Mesodermal cell (in vitro differentiated cells): ENCODE measurements at regions not wholly inside any gene's neighbourhood (a gene's known extent, or its start where the extent isn't known, plus 50 kb on each side); places are given as distances from the start of the nearest gene placed in this dataset.
"Not testable (repeated sequence)": the region's sequence is repeated elsewhere in the genome, so short reads cannot be mapped to it uniquely, and the experiment has no call there.

Experiments used
- H3K27ac ChIP-seq: 2 replicates; pipeline ENCODE4 v1.7.0; 2013; ENCODE audit warnings: mild to moderate bottlenecking, low read depth, low read length, moderate library complexity; ENCODE audit not compliant: severe bottlenecking
- H3K36me3 ChIP-seq: 2 replicates; pipeline ENCODE4 v1.7.1; 2013; ENCODE audit warnings: mild to moderate bottlenecking, low read length, moderate library complexity; ENCODE audit not compliant: control insufficient read depth, insufficient read depth
- H3K4me1 ChIP-seq: one replicate; pipeline ENCODE4 v1.7.1; 2013; ENCODE audit warnings: mild to moderate bottlenecking, low read length; ENCODE audit not compliant: insufficient read depth, control insufficient read depth, poor library complexity, severe bottlenecking
- H3K4me3 ChIP-seq: 2 replicates; pipeline ENCODE4 v1.7.0; 2013; ENCODE audit warnings: low read length, control low read depth, mild to moderate bottlenecking; ENCODE audit not compliant: insufficient read depth, poor library complexity, severe bottlenecking; ENCODE audit errors: extremely low read depth
- H3K9me3 ChIP-seq: 2 replicates; pipeline ENCODE4 v1.7.1; 2013; ENCODE audit warnings: mild to moderate bottlenecking, low read length, moderate library complexity; ENCODE audit not compliant: control insufficient read depth
- WGBS, 2 experiments: methylation state at CpG; one replicate each; pipeline ENCODE4 v1.1.5; 2013; ENCODE audit warnings: missing lambda C conversion rate in 2 of 2; ENCODE audit not compliant: insufficient coverage in 2 of 2; 5-methylcytosine and 5-hydroxymethylcytosine counted together

GRCh38 chr2:100749771-100750542, 70.0 kb upstream of the NPAS2 start:
- H3K27ac ChIP-seq = no peak overlapping the region
- H3K4me1 ChIP-seq = no peaks in the 10 kb centered on the region
- H3K4me3 ChIP-seq = no peak overlapping the region
- H3K36me3 ChIP-seq = no peaks in the 10 kb centered on the region
- 78% methylated on average over 1 of the region's 4 CpGs; no CpG with 5 or more reads in 1 of the 2 experiments for WGBS, 2 experiments
- no peaks in the 10 kb centered on the region for H3K9me3 ChIP-seq

- not testable (repeated sequence) for H3K4me3 ChIP-seq, H3K27ac ChIP-seq, H3K36me3 ChIP-seq, H3K4me1 ChIP-seq, H3K9me3 ChIP-seq
- 71 to 100% methylated on average over 1 to 2 of the region's 5 CpGs for WGBS, 2 experiments
Measured at GRCh38 chr2:100751871-100752625, 67.9 kb upstream of the NPAS2 start.

GRCh38 chr2:100752628-100753333, 67.2 kb upstream of the NPAS2 start:
- WGBS, 2 experiments = no CpG with 5 or more reads among the region's 2 CpGs
- H3K9me3 ChIP-seq = no peaks in the 10 kb centered on the region
- H3K27ac ChIP-seq = no peak overlapping the region
- no peak overlapping the region for H3K4me3 ChIP-seq
- H3K4me1 ChIP-seq = peaks cover 2% of the 10 kb centered on the region
- H3K36me3 ChIP-seq = no peaks in the 10 kb centered on the region

GRCh38 chr2:100753444-100753843, 66.5 kb upstream of the NPAS2 start:
- 78 to 81% methylated on average over 2 to 3 of the region's 4 CpGs for WGBS, 2 experiments
- peaks cover 6% of the 10 kb centered on the region for H3K4me1 ChIP-seq
- no peaks in the 10 kb centered on the region for H3K9me3 ChIP-seq
- H3K4me3 ChIP-seq = no peak overlapping the region
- H3K36me3 ChIP-seq = no peaks in the 10 kb centered on the region
- H3K27ac ChIP-seq = no peak overlapping the region

GRCh38 chr2:100753881-100754280, 66.1 kb upstream of the NPAS2 start:
- Histone ChIP-seq H3K36me3 (no peaks in the 10 kb centered on the region), H3K9me3 (no peaks in the 10 kb centered on the region), H3K4me1 (peaks cover 6% of the 10 kb centered on the region), H3K4me3 (no peak overlapping the region), H3K27ac (no peak overlapping the region)
- WGBS, 2 experiments = no CpG with 5 or more reads among the region's 1 CpG

DNA sequence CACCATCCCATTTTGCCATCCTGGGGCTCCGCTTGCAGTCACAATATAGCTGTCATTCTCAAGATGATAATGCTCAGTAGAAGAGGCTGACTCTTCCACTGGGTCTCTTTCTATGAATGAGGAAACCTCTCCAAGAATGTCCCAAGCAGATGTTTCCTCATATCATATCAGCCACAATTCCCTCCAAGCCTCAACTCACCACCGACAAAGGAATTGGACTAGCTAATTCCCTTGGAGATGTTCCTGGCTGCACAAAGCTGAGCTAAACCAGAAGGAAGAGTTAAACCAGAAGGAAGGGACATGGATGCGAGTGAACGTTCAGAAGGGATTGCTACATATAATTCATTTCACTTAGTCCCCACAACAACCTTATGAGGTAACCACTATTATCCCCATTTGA, 65.0 kb upstream of the NPAS2 start:
- Histone ChIP-seq H3K4me3 (no peak overlapping the region), H3K9me3 (no peaks in the 10 kb centered on the region), H3K27ac (no peak overlapping the region), H3K36me3 (no peaks in the 10 kb centered on the region), H3K4me1 (peaks cover 6% of the 10 kb centered on the region)
- 90 to 100% methylated on average over 2 of the region's 4 CpGs for WGBS, 2 experiments

GRCh38 chr2:100755441-100755840, 64.5 kb upstream of the NPAS2 start:
- no peak overlapping the region for H3K4me3 ChIP-seq
- no CpG with 5 or more reads among the region's 2 CpGs for WGBS, 2 experiments
- H3K27ac ChIP-seq = no peak overlapping the region
- H3K36me3 ChIP-seq = no peaks in the 10 kb centered on the region
- no peaks in the 10 kb centered on the region for H3K9me3 ChIP-seq
- H3K4me1 ChIP-seq = peaks cover 6% of the 10 kb centered on the region

DNA sequence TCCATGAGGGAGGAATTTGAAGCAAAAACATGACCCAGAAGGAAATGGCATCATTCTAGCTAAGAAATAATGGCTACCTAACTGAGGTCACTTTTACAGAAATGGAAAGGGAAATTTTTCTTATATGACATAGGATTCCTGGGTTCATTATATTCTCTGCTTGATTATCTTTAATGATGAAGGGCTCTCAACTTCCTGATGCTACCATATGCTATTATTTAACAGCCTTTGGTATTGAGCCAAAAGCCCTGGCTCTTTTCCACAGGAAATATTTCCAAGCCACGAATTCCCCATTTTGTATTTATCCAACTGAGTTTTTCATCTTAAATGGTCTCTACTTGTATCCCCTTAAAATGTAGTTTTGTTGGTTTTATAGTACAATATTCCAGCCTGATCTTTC, 63.2 kb upstream of the NPAS2 start:
- WGBS, 2 experiments = no CpG with 5 or more reads among the region's 1 CpG
- H3K27ac ChIP-seq = no peak overlapping the region

GRCh38 chr2:100757621-100758394, 62.1 kb upstream of the NPAS2 start:
- Histone ChIP-seq H3K4me3 (no peak overlapping the region), H3K36me3 (no peaks in the 10 kb centered on the region), H3K9me3 (no peaks in the 10 kb centered on the region), H3K4me1 (peaks cover 6% of the 10 kb centered on the region), H3K27ac (no peak overlapping the region)
- 80 to 100% methylated on average over 4 to 5 of the region's 6 CpGs for WGBS, 2 experiments

More for the DNA sequence above, 63.2 kb upstream of the NPAS2 start:
- H3K4me1 ChIP-seq = peaks cover 6% of the 10 kb centered on the region
- H3K36me3 ChIP-seq = no peaks in the 10 kb centered on the region
- H3K4me3 ChIP-seq = no peak overlapping the region
- no peaks in the 10 kb centered on the region for H3K9me3 ChIP-seq

DNA sequence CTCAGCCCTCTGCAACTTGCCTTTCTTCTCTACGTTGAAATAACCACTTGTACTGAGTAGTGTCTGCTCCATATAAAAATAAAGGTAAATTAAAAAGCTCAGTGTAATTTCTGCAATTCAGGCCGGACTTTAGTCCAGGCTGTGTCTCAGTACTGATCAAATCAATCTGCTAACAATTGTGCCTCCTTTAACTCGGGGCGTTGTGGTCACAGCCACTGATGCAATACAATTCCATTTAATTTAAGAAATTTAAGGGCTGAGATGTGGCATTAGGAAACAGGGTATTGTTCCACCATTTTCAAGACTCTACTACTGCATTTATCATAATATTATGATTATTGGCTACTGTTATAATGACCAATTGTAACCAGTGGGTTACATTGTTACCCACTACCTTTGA, 60.0 kb upstream of the NPAS2 start:
- Histone ChIP-seq H3K4me1 (peaks cover 6% of the 10 kb centered on the region), H3K36me3 (no peaks in the 10 kb centered on the region), H3K9me3 (no peaks in the 10 kb centered on the region), H3K27ac (no peak overlapping the region), H3K4me3 (no peak overlapping the region)
- 78% methylated on average over 1 of the region's 4 CpGs; no CpG with 5 or more reads in 1 of the 2 experiments for WGBS, 2 experiments
